CD1c-positive myeloid dendritic cell (primary cell): ENCODE measurements at regions not wholly inside any gene's neighbourhood (a gene's known extent, or its start where the extent isn't known, plus 50 kb on each side); places are given as distances from the start of the nearest gene placed in this dataset.
"Not testable (repeated sequence)": the region's sequence is repeated elsewhere in the genome, so short reads cannot be mapped to it uniquely, and the experiment has no call there.

Source experiments
- DNase-seq: peaks from one replicate; pipeline ENCODE4 v3.0.0-alpha.2; 2016; ENCODE audit errors: extremely low spot score

- DNase-seq = no peak
Measured at GRCh38 chr3:171915275-171915674, 72.1 kb downstream of the TMEM212 start.

- no peak for DNase-seq
Measured at GRCh38 chr3:171916888-171917287, 73.7 kb downstream of the TMEM212 start.

- DNase-seq = not testable (repeated sequence)
Measured at GRCh38 chr3:171922629-171923028, 79.5 kb downstream of the TMEM212 start.

GRCh38 chr3:171923668-171924067, 80.5 kb downstream of the TMEM212 start:
- not testable (repeated sequence) for DNase-seq

GRCh38 chr3:171924864-171925263, 81.7 kb downstream of the TMEM212 start:
- not testable (repeated sequence) for DNase-seq

GRCh38 chr3:171932153-171932611, 89.0 kb downstream of the TMEM212 start:
- DNase-seq = peak; percentile 62

GRCh38 chr3:171933441-171933840, 90.3 kb downstream of the TMEM212 start:
- DNase-seq = no peak

- DNase-seq = peak; percentile 23
Measured at GRCh38 chr3:171935261-171936123, 92.3 kb downstream of the TMEM212 start.

GRCh38 chr3:171936191-171936841, 93.2 kb downstream of the TMEM212 start:
- DNase-seq = peak; percentile 90

- no peak for DNase-seq
Measured at GRCh38 chr3:171939578-171939977, 96.4 kb downstream of the TMEM212 start.

- DNase-seq = no peak
Measured at GRCh38 chr3:171940151-171940649, 97.1 kb downstream of the TMEM212 start.

GRCh38 chr3:171943262-171944117, 95.9 kb upstream of the FNDC3B start:
- no peak for DNase-seq

GRCh38 chr3:171944118-171945016, 95.0 kb upstream of the FNDC3B start:
- no peak for DNase-seq

GRCh38 chr3:171948674-171949073, 90.7 kb upstream of the FNDC3B start:
- DNase-seq = no peak

GRCh38 chr3:171949554-171949953, 89.8 kb upstream of the FNDC3B start:
- no peak for DNase-seq

- no peak for DNase-seq
Measured at GRCh38 chr3:171950373-171950772, 89.0 kb upstream of the FNDC3B start.

- no peak for DNase-seq
Measured at GRCh38 chr3:171951597-171951996, 87.8 kb upstream of the FNDC3B start.

- DNase-seq = no peak
Measured at GRCh38 chr3:171953301-171954022, 85.9 kb upstream of the FNDC3B start.

- peak; percentile 80 for DNase-seq
Measured at GRCh38 chr3:171954690-171955383, 84.5 kb upstream of the FNDC3B start.
